ENCODE measurements at regions not wholly inside any gene's neighbourhood (a gene's known extent, or its start where the extent isn't known, plus 50 kb on each side); places are given as distances from the start of the nearest gene placed in this dataset.
A peak's percentile ranks its signal among the peaks of the same experiment; 100 is the strongest.
"Not testable (repeated sequence)": the region's sequence is repeated elsewhere in the genome, so short reads cannot be mapped to it uniquely, and the experiment has no call there.

DNA sequence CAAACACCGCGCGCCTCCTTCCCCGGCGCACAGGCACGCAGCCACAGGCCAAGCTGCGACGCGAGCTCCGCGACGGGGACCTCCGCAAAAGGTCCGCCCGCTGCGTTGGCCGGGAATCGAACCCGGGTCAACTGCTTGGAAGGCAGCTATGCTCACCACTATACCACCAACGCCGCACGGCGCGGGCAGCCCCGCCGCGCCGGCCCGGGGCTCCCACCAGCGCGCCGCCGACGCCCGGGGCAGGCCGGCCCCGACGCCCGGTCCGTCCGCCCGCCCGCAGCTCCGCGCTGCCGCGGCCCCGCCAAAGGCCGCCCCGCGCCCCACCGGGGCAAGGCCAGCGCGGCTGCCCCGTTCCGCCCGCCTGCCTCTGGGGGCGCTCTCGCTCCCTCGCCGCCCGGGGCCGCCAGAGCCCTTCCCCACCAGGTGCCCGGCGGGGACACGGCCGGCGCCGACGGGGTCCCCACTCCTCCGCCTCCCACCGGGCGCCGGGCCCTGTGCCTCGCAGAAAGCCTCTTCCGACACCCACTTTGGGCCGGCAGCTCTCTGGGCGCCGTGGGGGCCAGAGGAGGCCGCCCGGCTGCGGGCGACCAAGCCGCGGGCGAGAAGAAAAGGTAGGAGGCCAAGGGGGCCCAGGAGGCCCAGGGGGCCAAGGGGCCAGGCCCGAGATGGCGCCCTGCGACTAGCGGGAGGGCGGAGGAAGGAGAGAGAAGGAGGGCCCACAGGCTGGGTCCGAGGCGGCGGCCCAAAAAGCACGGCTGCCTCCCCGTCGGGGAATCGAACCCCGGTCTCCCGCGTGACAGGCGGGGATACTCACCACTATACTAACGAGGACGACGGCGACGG, 50.2 kb upstream of the FCGR2A start:
- DNase-seq (ENCODE audit: low read depth), result not testable (repeated sequence)

- DNase-seq (ENCODE audit: low read depth), result not testable (repeated sequence)
These were observed 51.0 kb upstream of the FCGR2A start for GRCh38 chr1:161453950-161454864.

DNA sequence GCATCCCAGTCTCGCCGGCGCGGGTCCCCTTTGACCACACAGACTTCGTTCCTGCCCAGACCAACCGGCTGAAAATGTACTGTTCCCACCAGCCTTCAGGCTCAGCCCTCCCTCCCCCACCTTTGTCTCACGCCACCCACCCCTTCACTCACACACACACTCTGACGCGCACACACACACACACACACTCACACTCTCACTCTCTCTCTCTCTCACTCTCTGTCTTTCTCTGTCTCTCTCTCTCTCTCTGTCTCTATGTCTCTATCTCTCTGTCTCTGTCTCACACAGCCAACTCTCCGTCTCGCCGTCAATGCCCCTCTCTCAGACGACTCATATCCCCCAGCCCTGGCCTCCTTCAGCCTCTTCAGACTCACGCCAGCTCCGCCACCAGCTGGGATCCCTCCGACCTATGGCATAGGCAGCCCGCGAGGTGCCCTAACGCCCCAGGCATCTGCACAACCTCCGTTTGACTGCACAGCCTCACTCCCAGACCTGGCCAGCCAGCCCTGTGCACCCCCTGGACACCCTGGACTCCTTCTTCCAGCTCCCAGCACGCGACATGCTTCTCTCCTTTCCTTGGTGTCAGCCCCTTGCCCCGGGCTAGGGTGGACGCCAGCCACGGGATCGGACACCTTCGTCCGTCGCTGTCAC, 53.4 kb upstream of the FCGR2A start:
- not testable (repeated sequence) for DNase-seq (ENCODE audit: low read depth)

GRCh38 chr1:161447760-161448332, 57.4 kb upstream of the FCGR2A start:
- DNase-seq (ENCODE audit: low read depth), result not testable (repeated sequence)

- not testable (repeated sequence) for DNase-seq (ENCODE audit: low read depth)
These were observed 58.1 kb upstream of the FCGR2A start for GRCh38 chr1:161447040-161447759.

GRCh38 chr1:161444725-161445124, 60.5 kb upstream of the FCGR2A start:
- not testable (repeated sequence) for DNase-seq (ENCODE audit: low read depth)

- DNase-seq (ENCODE audit: low read depth), result not testable (repeated sequence)
These were observed 61.0 kb upstream of the FCGR2A start for GRCh38 chr1:161444255-161444654.

DNA sequence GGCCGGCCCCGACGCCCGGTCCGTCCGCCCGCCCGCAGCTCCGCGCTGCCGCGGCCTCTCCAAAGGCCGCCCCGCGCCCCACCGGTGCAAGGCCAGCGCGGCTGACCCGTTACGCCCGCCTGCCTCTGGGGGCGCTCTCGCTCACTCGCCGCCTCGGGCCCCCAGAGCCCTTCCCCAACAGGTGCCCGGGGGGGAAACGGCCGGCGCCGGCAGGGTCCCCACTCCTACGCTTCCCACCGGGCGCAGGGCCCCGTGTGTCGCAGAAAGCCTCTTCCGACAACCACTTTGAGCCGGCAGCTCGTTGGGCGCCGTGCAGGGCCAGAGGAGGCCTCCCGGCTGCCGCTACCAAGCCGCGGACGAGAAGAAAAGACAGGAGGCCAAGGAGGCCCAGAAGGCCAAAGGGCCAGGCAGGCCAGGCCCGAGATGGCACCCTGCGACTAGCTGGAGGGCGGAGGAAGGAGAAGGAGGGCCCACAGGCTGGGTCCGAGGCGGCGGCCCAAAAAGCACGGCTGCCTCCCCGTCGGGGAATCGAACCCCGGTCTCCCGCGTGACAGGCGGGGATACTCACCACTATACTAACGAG, 64.9 kb upstream of the FCGR2A start:
- DNase-seq (ENCODE audit: low read depth), result peak; percentile 86

- DNase-seq (ENCODE audit: low read depth), result peak; percentile 71
These were observed 65.7 kb upstream of the FCGR2A start for GRCh38 chr1:161439280-161440232.

- DNase-seq (ENCODE audit: low read depth), result not testable (repeated sequence)
These were observed 65.5 kb upstream of the CFAP126 start for GRCh38 chr1:161433191-161433590.

DNA sequence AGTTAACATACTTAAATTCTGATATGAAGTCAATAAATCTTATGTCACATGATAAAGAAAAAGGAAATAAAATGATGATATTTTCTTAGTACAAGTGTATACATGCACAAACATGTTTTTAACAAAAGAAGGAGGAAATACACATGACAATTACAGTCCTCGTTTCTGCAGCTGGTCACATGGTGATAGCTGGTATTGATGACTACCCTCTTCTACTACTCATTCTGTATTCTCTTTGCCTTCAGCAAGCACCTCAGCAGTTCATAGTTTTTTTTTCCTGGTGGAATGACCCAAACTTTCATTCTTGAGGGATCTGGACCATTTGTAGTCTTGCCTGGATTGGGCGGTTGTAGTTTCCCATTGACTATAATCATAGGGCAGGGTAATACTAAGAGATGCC, 64.4 kb upstream of the CFAP126 start:
- no peak for DNase-seq (ENCODE audit: low read depth)

DNA sequence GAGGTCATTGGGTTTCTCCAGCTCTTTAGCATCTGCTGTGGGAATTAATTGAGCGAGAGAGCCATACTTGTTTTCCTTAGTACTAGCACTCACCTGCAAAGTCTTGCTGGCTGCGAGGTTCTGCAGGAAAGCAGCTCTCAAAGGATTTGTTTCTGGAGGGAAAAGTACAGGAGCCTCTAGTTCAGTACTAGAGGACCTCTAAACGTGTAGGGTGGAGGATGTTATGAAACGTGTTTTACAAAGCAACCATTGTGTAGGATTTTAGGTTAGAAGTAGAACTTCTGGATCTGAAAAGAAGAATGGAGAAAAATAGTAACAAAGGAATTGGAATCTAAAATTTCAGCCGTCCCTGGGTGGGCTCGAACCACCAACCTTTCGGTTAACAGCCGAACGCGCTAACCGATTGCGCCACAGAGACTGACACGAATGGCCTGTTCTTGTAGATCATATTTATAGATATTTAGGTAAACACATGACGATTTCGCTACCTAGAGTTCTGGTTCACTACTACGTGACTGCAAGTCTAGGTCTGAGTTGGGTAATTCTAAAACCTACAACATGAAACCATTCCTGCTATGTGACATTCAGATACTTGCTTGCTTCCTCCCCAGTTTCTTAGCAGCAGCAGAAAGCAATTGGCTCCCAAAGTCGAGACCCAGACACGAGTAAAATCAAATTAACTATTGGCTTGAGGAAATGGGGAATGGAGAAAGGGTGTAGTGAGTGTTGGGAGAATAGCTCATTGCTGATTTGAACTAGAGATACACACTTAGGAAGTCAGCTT, 60.2 kb upstream of the CFAP126 start:
- peak; percentile 72 for DNase-seq (ENCODE audit: low read depth)

DNA sequence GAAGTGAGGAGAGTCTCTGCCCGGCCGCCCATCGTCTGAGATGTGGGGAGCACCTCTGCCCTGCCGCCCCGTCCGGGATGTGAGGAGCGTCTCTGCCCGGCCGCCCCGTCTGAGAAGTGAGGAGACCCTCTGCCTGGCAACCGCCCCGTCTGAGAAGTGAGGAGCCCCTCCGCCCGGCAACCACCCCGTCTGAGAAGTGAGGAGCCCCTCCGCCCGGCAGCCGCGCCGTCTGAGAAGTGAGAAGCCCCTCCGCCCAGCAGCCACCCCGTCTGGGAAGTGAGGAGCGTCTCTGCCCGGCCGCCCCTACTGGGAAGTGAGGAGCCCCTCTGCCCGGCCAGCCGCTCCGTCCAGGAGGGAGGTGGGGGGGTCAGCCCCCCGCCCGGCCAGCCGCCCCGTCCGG, 55.2 kb upstream of the CFAP126 start:
- not testable (repeated sequence) for DNase-seq (ENCODE audit: low read depth)

GRCh38 chr1:161421456-161421855, 53.8 kb upstream of the CFAP126 start:
- no peak for DNase-seq (ENCODE audit: low read depth)

GRCh38 chr1:161420763-161421455, 53.2 kb upstream of the CFAP126 start:
- peak; percentile 42 for DNase-seq (ENCODE audit: low read depth)

DNA sequence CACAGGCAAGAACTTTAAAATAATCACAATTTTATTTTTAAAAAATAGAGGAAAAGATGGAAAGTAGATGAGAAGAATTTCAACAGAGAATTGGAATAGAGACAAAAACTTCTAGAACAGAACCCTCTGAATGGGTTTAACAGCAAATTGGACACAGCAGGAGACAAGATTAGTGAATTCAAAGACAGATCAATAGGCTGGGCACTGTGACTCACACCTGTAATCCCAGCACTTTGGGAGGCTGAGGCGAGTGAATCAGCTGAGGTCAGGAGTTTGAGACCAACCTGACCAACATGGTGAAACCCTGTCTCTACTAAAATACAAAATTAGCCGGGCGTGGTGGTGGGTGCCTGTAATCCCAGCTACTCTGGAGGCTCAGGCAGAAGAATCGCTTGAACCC, 49.9 kb upstream of the CFAP126 start:
- not testable (repeated sequence) for DNase-seq (ENCODE audit: low read depth)
